DND-41 (cell line): ENCODE measurements at regions not wholly inside any gene's neighbourhood (a gene's known extent, or its start where the extent isn't known, plus 50 kb on each side); places are given as distances from the start of the nearest gene placed in this dataset.

Experiments used
- ATAC-seq: fragments of 200-7000 bp; cut with Tn5 transposase; 3 replicates; pipeline ENCODE4 v1.9.1; 2021; ENCODE audit warnings: low read depth; ENCODE audit not compliant: insufficient read depth
- DNase-seq: peaks from one replicate; pipeline ENCODE4 v3.0.0-alpha.2; 2020
- H2AFZ ChIP-seq: 2 replicates; pipeline ENCODE4 v1.6.0; 2012; ENCODE audit warnings: low read depth, low read length
- H3K27ac ChIP-seq: 2 replicates; pipeline ENCODE4 v1.5.1; 2012; ENCODE audit warnings: low read length, inconsistent platforms
- H3K27me3 ChIP-seq: fragments of 200-600 bp; sonication (generic); 2 replicates; pipeline ENCODE4 v1.6.0; 2012; ENCODE audit warnings: low read length, mild to moderate bottlenecking, inconsistent platforms; ENCODE audit not compliant: insufficient read depth, poor library complexity
- H3K36me3 ChIP-seq: 2 replicates; pipeline ENCODE4 v1.5.1; 2012; ENCODE audit warnings: low read length, inconsistent platforms; ENCODE audit not compliant: insufficient read depth
- H3K4me1 ChIP-seq: 2 replicates; pipeline ENCODE4 v1.5.1; 2012; ENCODE audit warnings: mild to moderate bottlenecking, low read length; ENCODE audit not compliant: insufficient read depth
- H3K4me2 ChIP-seq: 2 replicates; pipeline ENCODE4 v1.6.0; 2012; ENCODE audit warnings: mild to moderate bottlenecking, moderate library complexity, low read length, inconsistent platforms; ENCODE audit not compliant: insufficient read depth
- H3K4me3 ChIP-seq, 2 experiments: fragments of 200-600 bp in 1 of 2; shearing (Covaris generic) in 1 of 2; 2 replicates each; pipeline ENCODE4 v1.5.1; 2012 to 2016; ENCODE audit warnings: inconsistent platforms in 2 of 2, low read length in 2 of 2, mild to moderate bottlenecking in 2 of 2, low read depth in 1 of 2, moderate library complexity in 1 of 2
- H3K79me2 ChIP-seq: 2 replicates; pipeline ENCODE4 v1.6.0; 2012; ENCODE audit warnings: low read length, inconsistent platforms; ENCODE audit not compliant: insufficient read depth
- H3K9ac ChIP-seq: 2 replicates; pipeline ENCODE4 v1.6.0; 2012; ENCODE audit warnings: low read depth, mild to moderate bottlenecking, inconsistent platforms, low read length, moderate library complexity
- H3K9me3 ChIP-seq: 2 replicates; pipeline ENCODE4 v1.5.1; 2012; ENCODE audit warnings: low read length, moderate library complexity, mild to moderate bottlenecking, inconsistent platforms; ENCODE audit not compliant: insufficient read depth, severe bottlenecking
- H4K20me1 ChIP-seq: 2 replicates; pipeline ENCODE4 v1.6.0; 2012; ENCODE audit warnings: low read length; ENCODE audit not compliant: insufficient read depth
- EZH2 ChIP-seq: IDR thresholded peaks from 3 replicates; pipeline ENCODE4 v1.6.1; 2012; ENCODE audit warnings: borderline replicate concordance, low read depth, mild to moderate bottlenecking, moderate library complexity, low read length, inconsistent platforms; ENCODE audit not compliant: severe bottlenecking
- TF ChIP-seq, protein P1 (sequence below): IDR thresholded peaks from 2 replicates; pipeline ENCODE4 v1.5.1; 2012; ENCODE audit warnings: borderline replicate concordance, low read length, moderate library complexity, mild to moderate bottlenecking; ENCODE audit not compliant: poor library complexity, severe bottlenecking; ENCODE audit errors: extremely low read depth

DNA sequence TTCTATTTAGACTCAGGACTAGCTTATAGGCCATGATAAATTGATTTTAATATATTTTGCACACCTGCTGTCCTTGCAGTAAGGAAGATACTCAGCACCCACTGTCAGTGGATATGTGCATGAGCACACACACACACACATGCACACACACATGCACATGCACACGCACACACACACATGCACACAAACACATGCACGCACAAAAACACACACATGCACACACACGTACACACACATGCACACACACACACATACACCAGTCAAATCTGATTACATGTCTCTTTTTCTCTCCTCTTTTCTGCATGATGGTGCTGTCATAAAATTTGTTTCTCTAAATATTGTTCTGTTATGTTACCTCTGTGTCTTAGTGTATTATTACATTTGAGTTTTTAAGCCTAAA is 87.3 kb upstream of the OSTN start:
- Histone ChIP-seq H3K27ac (no peak overlapping the region), H3K9ac (no peak overlapping the region), H3K36me3 (no peaks in the 10 kb centered on the region), H3K79me2 (no peaks in the 10 kb centered on the region), H3K4me3 (no peak overlapping the region), H3K4me1 (no peaks in the 10 kb centered on the region), H3K9me3 (no peaks in the 10 kb centered on the region), H2AFZ (no peak overlapping the region), H4K20me1 (no peaks in the 10 kb centered on the region), H3K4me2 (no peak overlapping the region), H3K27me3 (no peaks in the 10 kb centered on the region)
- no peak for ATAC-seq
- no peak for DNase-seq
- TF ChIP-seq, protein P1, sequence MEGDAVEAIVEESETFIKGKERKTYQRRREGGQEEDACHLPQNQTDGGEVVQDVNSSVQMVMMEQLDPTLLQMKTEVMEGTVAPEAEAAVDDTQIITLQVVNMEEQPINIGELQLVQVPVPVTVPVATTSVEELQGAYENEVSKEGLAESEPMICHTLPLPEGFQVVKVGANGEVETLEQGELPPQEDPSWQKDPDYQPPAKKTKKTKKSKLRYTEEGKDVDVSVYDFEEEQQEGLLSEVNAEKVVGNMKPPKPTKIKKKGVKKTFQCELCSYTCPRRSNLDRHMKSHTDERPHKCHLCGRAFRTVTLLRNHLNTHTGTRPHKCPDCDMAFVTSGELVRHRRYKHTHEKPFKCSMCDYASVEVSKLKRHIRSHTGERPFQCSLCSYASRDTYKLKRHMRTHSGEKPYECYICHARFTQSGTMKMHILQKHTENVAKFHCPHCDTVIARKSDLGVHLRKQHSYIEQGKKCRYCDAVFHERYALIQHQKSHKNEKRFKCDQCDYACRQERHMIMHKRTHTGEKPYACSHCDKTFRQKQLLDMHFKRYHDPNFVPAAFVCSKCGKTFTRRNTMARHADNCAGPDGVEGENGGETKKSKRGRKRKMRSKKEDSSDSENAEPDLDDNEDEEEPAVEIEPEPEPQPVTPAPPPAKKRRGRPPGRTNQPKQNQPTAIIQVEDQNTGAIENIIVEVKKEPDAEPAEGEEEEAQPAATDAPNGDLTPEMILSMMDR: no peak
- no peak for TF ChIP-seq EZH2

DNA sequence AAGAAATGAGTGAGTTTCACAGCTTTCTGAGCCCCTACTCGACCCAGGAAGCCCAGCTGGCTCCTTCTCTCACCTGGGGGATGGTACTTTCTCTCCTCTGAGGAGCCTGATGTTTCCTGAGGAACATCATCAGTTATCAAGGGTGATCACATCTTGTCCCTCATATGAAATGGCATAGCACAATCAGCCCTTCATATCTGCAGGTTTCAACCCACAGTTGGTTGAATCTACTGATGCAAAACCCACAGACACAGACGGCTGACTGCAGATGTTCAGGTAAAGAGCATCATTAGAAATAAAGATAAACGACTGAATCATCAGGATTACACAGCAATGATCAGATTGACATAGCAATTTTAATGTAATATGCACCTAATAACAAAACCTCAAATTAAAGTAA is 93.6 kb upstream of the OSTN start:
- H4K20me1 ChIP-seq: no peaks in the 10 kb centered on the region
- TF ChIP-seq, protein P1: no peak
- TF ChIP-seq EZH2: no peak
- H3K4me1 ChIP-seq: no peaks in the 10 kb centered on the region
- H3K27me3 ChIP-seq: no peaks in the 10 kb centered on the region
- no peak overlapping the region for H3K4me3 ChIP-seq
- no peak for ATAC-seq
- no peaks in the 10 kb centered on the region for H3K79me2 ChIP-seq
- H3K4me2 ChIP-seq: no peak overlapping the region
- H2AFZ ChIP-seq: no peak overlapping the region
- H3K27ac ChIP-seq: no peak overlapping the region
- no peak for DNase-seq
- H3K9me3 ChIP-seq: no peaks in the 10 kb centered on the region
- H3K36me3 ChIP-seq: no peaks in the 10 kb centered on the region
- H3K9ac ChIP-seq: no peak overlapping the region

DNA sequence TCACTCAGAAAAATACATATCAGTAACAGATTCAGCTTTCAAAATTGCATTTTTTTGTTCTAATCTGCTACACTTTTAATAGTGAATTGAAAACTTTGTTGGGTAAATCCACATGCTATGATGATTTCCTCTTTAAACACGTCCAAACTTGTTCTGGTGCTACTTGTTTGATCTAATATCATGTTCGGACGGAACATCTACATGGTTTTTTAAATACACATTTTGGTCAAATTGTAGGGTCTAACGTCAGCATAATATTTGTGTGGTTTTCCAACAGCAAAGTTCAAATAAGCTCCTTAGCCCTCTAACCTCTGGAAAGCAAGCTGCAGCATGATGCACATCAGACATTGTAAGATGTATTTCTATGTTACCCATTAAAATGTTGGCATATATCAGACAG is 98.5 kb upstream of the OSTN start:
- no peak overlapping the region for H3K4me3 ChIP-seq
- H3K9ac ChIP-seq: no peak overlapping the region
- H3K27me3 ChIP-seq: no peaks in the 10 kb centered on the region
- TF ChIP-seq, protein P1: no peak
- no peak for TF ChIP-seq EZH2
- H3K4me1 ChIP-seq: no peaks in the 10 kb centered on the region
- no peak for DNase-seq
- H3K27ac ChIP-seq: no peak overlapping the region
- no peak for ATAC-seq
- no peaks in the 10 kb centered on the region for H3K36me3 ChIP-seq
- no peaks in the 10 kb centered on the region for H3K9me3 ChIP-seq
- no peaks in the 10 kb centered on the region for H4K20me1 ChIP-seq
- no peaks in the 10 kb centered on the region for H3K79me2 ChIP-seq
- H3K4me2 ChIP-seq: no peak overlapping the region
- no peak overlapping the region for H2AFZ ChIP-seq
